Right cardiac atrium (tissue), 5 donors: ENCODE measurements at regions not wholly inside any gene's neighbourhood (a gene's known extent, or its start where the extent isn't known, plus 50 kb on each side); places are given as distances from the start of the nearest gene placed in this dataset.
A peak's percentile ranks its signal among the peaks of the same experiment; 100 is the strongest.
"Not testable (repeated sequence)": the region's sequence is repeated elsewhere in the genome, so short reads cannot be mapped to it uniquely, and the experiment has no call there.

Experiments used
- ATAC-seq, 2 donors: fragments of 200-7000 bp; cut with Tn5 transposase; one replicate each; pipeline versions ENCODE4 v1.8.0 to v1.9.1; 2020; ENCODE audit warnings: moderate library complexity in 2 of 2, mild to moderate bottlenecking in 1 of 2
- DNase-seq, 3 donors: peaks; one replicate each; pipeline ENCODE4 v3.0.0-alpha.2; 2020
- H3K27ac ChIP-seq: one replicate; pipeline ENCODE4 v1.5.1; 2013; ENCODE audit warnings: mild to moderate bottlenecking, low read length, control low read depth, moderate library complexity
- H3K27me3 ChIP-seq: one replicate; pipeline ENCODE4 v1.6.1; 2013; ENCODE audit not compliant: control insufficient read depth, insufficient read depth
- H3K4me1 ChIP-seq: one replicate; pipeline ENCODE4 v1.6.1; 2013; ENCODE audit warnings: low read length; ENCODE audit not compliant: control insufficient read depth, insufficient read depth
- H3K4me3 ChIP-seq: one replicate; pipeline ENCODE4 v1.5.1; 2013; ENCODE audit warnings: low read length, control low read depth
- H3K9me3 ChIP-seq: one replicate; pipeline ENCODE4 v1.6.1; 2013; ENCODE audit warnings: low read length; ENCODE audit not compliant: control insufficient read depth
- WGBS: extraction: QIAGEN DNeasy Blood & Tissue Kit; methylation state at CpG from one replicate; pipeline ENCODE4 v1.1.7; 2013; 5-methylcytosine and 5-hydroxymethylcytosine counted together
- intact Hi-C, 4 donors: fragments of 100-400 bp; cut with DNase I; formaldehyde crosslinking; loops; one replicate each; pipeline versions ENCODE4 v1.11.0 to v1.14.0; 2022 to 2023
- donor health status: healthy with polysubstance abuse.
- donor health status: DM: no; HTN: yes; CAD: no.
- donor health status: DM: no; HTN: no; CAD: no.
- donor health status: DM: no; HTN: yes; CAD: no; lungs with severe emphysema.
- donor health status: DM: yes; HTN: yes; CAD: no.

GRCh38 chr3:71984843-71985613 lies 200.1 kb upstream of the PROK2 start:
- Histone ChIP-seq H3K27me3 (no peaks in the 10 kb centered on the region), H3K9me3 (no peaks in the 10 kb centered on the region), H3K27ac (no peak overlapping the region), H3K4me3 (no peak overlapping the region), H3K4me1 (no peaks in the 10 kb centered on the region)
- intact Hi-C loops: no loop called here
- 55% methylated on average over 9 of the region's 9 CpGs for WGBS
- DNase-seq (no peak), ATAC-seq (peak in 1 of 2 donors; percentile 45)

- intact Hi-C loops: no loop called here
- H3K27ac ChIP-seq: no peak overlapping the region
- no peaks in the 10 kb centered on the region for H3K4me1 ChIP-seq
- no peaks in the 10 kb centered on the region for H3K9me3 ChIP-seq
- DNase-seq (no peak), ATAC-seq (no peak)
- no peak overlapping the region for H3K4me3 ChIP-seq
- H3K27me3 ChIP-seq: no peaks in the 10 kb centered on the region
- 95% methylated on average over 4 of the region's 4 CpGs for WGBS
These were observed 198.7 kb upstream of the PROK2 start for GRCh38 chr3:71983694-71984093.

GRCh38 chr3:71982506-71983258 lies 197.7 kb upstream of the PROK2 start:
- intact Hi-C loops, H3K27ac ChIP-seq, H3K4me1 ChIP-seq, H3K4me3 ChIP-seq, H3K9me3 ChIP-seq, DNase-seq, ATAC-seq, H3K27me3 ChIP-seq: not testable (repeated sequence)
- WGBS: 71% methylated on average over 9 of the region's 9 CpGs

- no peak overlapping the region for H3K27ac ChIP-seq
- 76% methylated on average over 3 of the region's 3 CpGs for WGBS
These were observed 194.2 kb upstream of the PROK2 start for GRCh38 chr3:71979175-71979574.

GRCh38 chr3:71978150-71978721 lies 193.3 kb upstream of the PROK2 start:
- Histone ChIP-seq H3K27me3 (no peaks in the 10 kb centered on the region), H3K9me3 (no peaks in the 10 kb centered on the region), H3K4me3 (no peak overlapping the region), H3K27ac (no peak overlapping the region), H3K4me1 (no peaks in the 10 kb centered on the region)
- intact Hi-C loops: no loop called here
- no peak for ATAC-seq
- WGBS: 75% methylated on average over 7 of the region's 7 CpGs
- DNase-seq: no peak

More at GRCh38 chr3:71979175-71979574, 194.2 kb upstream of the PROK2 start:
- no peaks in the 10 kb centered on the region for H3K4me1 ChIP-seq
- no peak for DNase-seq
- no peak overlapping the region for H3K4me3 ChIP-seq
- no peaks in the 10 kb centered on the region for H3K9me3 ChIP-seq
- no peak for ATAC-seq
- H3K27me3 ChIP-seq: no peaks in the 10 kb centered on the region
- intact Hi-C loops: no loop called here

GRCh38 chr3:71977525-71977924 lies 192.6 kb upstream of the PROK2 start:
- 75% methylated on average over 4 of the region's 4 CpGs for WGBS
- Histone ChIP-seq H3K27me3 (no peaks in the 10 kb centered on the region), H3K9me3 (no peaks in the 10 kb centered on the region), H3K27ac (no peak overlapping the region), H3K4me1 (no peaks in the 10 kb centered on the region), H3K4me3 (no peak overlapping the region)
- intact Hi-C loops: no loop called here
- ATAC-seq (no peak), DNase-seq (no peak)

- H3K9me3 ChIP-seq: no peaks in the 10 kb centered on the region
- DNase-seq (no peak), ATAC-seq (no peak)
- H3K4me1 ChIP-seq: no peaks in the 10 kb centered on the region
- no peak overlapping the region for H3K4me3 ChIP-seq
- no peaks in the 10 kb centered on the region for H3K27me3 ChIP-seq
- 91% methylated on average over 2 of the region's 2 CpGs for WGBS
- intact Hi-C loops: no loop called here
- no peak overlapping the region for H3K27ac ChIP-seq
These were observed 190.6 kb upstream of the PROK2 start for GRCh38 chr3:71975573-71975972.

- intact Hi-C loops: no loop called here
- H3K4me3 ChIP-seq: no peak overlapping the region
- ATAC-seq (no peak), DNase-seq (no peak)
- 91% methylated on average over 3 of the region's 3 CpGs for WGBS
- no peaks in the 10 kb centered on the region for H3K9me3 ChIP-seq
- H3K4me1 ChIP-seq: no peaks in the 10 kb centered on the region
- H3K27me3 ChIP-seq: no peaks in the 10 kb centered on the region
- no peak overlapping the region for H3K27ac ChIP-seq
These were observed 189.8 kb upstream of the PROK2 start for GRCh38 chr3:71974786-71975185.

- H3K4me1 ChIP-seq: no peaks in the 10 kb centered on the region
- DNase-seq: peak; percentile 45 to 76 (median 71)
- ATAC-seq: peak; percentile 28 to 47
- H3K27me3 ChIP-seq: no peaks in the 10 kb centered on the region
- intact Hi-C loops: no loop called here
- H3K9me3 ChIP-seq: no peaks in the 10 kb centered on the region
- no peak overlapping the region for H3K27ac ChIP-seq
- H3K4me3 ChIP-seq: no peak overlapping the region
- 56% methylated on average over 7 of the region's 7 CpGs for WGBS
These were observed 188.5 kb upstream of the PROK2 start for GRCh38 chr3:71973274-71974030.

GRCh38 chr3:71972031-71972430 lies 187.1 kb upstream of the PROK2 start:
- ATAC-seq: no peak
- intact Hi-C loops: no loop called here
- H3K27ac ChIP-seq: no peak overlapping the region
- H3K27me3 ChIP-seq: no peaks in the 10 kb centered on the region
- H3K9me3 ChIP-seq: no peaks in the 10 kb centered on the region
- no peaks in the 10 kb centered on the region for H3K4me1 ChIP-seq
- no peak overlapping the region for H3K4me3 ChIP-seq
- WGBS: 70% methylated on average over 5 of the region's 5 CpGs
- DNase-seq: no peak

- WGBS: 72% methylated on average over 4 of the region's 4 CpGs
- no peak for DNase-seq
- no peaks in the 10 kb centered on the region for H3K27me3 ChIP-seq
- H3K9me3 ChIP-seq: no peaks in the 10 kb centered on the region
- no peak for ATAC-seq
- no peak overlapping the region for H3K4me3 ChIP-seq
- H3K4me1 ChIP-seq: no peaks in the 10 kb centered on the region
- H3K27ac ChIP-seq: no peak overlapping the region
- intact Hi-C loops: no loop called here
These were observed 183.6 kb upstream of the PROK2 start for GRCh38 chr3:71968544-71968943.
